ENCODE measurements at regions not wholly inside any gene's neighbourhood (a gene's known extent, or its start where the extent isn't known, plus 50 kb on each side); places are given as distances from the start of the nearest gene placed in this dataset.

- Mint-ChIP-seq H3K4me1 (no peaks in the 10 kb centered on the region), H3K4me3 (no peak overlapping the region), H3K9me3 (peaks cover 2 to 7% (median 4%) of the 10 kb centered on the region in 7 donors), H3K27me3 (ENCODE audit: low read depth in 3 of 3) (peaks cover 2 to 4% (median 3%) of the 10 kb centered on the region in 3 donors), H3K36me3 (no peaks in the 10 kb centered on the region), H3K27ac (no peak overlapping the region)
- Histone ChIP-seq H3K4me2 (replicated peaks; ENCODE audit: extremely low read depth, low read length, poor library complexity, severe bottlenecking) (no peak overlapping the region), H3K36me3 (replicated peaks in 1 of 2; ENCODE audit: control insufficient read depth in 1 of 2, insufficient read depth in 2 of 2, low read length in 2 of 2) (no peaks in the 10 kb centered on the region), H3K9me3 (replicated peaks in 1 of 2; ENCODE audit: control insufficient read depth in 1 of 2, insufficient read depth in 1 of 2, low read length in 2 of 2) (no peaks in the 10 kb centered on the region), H3K27ac (ENCODE audit: low read depth in 1 of 2, low read length in 2 of 2) (no peak overlapping the region), H2AFZ (ENCODE audit: insufficient read depth, low read depth, low read length, poor library complexity, severe bottlenecking) (no peak overlapping the region), H3K27me3 (ENCODE audit: control insufficient read depth in 2 of 2, insufficient read depth in 2 of 2, low read length in 2 of 2) (no peaks in the 10 kb centered on the region), H3K9ac (ENCODE audit: insufficient read depth, low read length, poor library complexity, severe bottlenecking) (no peak overlapping the region), H4K20me1 (ENCODE audit: insufficient read depth, low read length) (no peaks in the 10 kb centered on the region), H3K4me3 (replicated peaks in 1 of 3; ENCODE audit: low read depth in 2 of 3, low read length in 3 of 3) (no peak overlapping the region), H3K79me2 (ENCODE audit: insufficient read depth, low read length) (no peaks in the 10 kb centered on the region), H3K4me1 (ENCODE audit: control insufficient read depth in 1 of 2, insufficient read depth in 2 of 2, low read length in 2 of 2) (no peaks in the 10 kb centered on the region)
- intact Hi-C loops (cut with micrococcal nuclease) = no loop called here
- no peak for TF ChIP-seq CTCF (IDR thresholded peaks at IDR 0.05)
- no peak for DNase-seq
- WGBS (ENCODE audit: insufficient coverage) = 100% methylated on average over 1 of the region's 6 CpGs
Observed at GRCh38 chr1:209086486-209087192, 496.9 kb upstream of the CAMK1G start.

GRCh38 chr1:209094384-209094783, 489.1 kb upstream of the CAMK1G start:
- H3K4me3 Mint-ChIP-seq = no peak overlapping the region
- no peak overlapping the region for H3K27ac Mint-ChIP-seq
- Histone ChIP-seq H2AFZ (ENCODE audit: insufficient read depth, low read depth, low read length, poor library complexity, severe bottlenecking) (no peak overlapping the region), H4K20me1 (ENCODE audit: insufficient read depth, low read length) (no peaks in the 10 kb centered on the region), H3K4me1 (ENCODE audit: control insufficient read depth in 1 of 2, insufficient read depth in 2 of 2, low read length in 2 of 2) (no peaks in the 10 kb centered on the region), H3K4me2 (replicated peaks; ENCODE audit: extremely low read depth, low read length, poor library complexity, severe bottlenecking) (no peak overlapping the region), H3K79me2 (ENCODE audit: insufficient read depth, low read length) (no peaks in the 10 kb centered on the region), H3K36me3 (replicated peaks in 1 of 2; ENCODE audit: control insufficient read depth in 1 of 2, insufficient read depth in 2 of 2, low read length in 2 of 2) (no peaks in the 10 kb centered on the region), H3K27ac (ENCODE audit: low read depth in 1 of 2, low read length in 2 of 2) (no peak overlapping the region), H3K9ac (ENCODE audit: insufficient read depth, low read length, poor library complexity, severe bottlenecking) (no peak overlapping the region), H3K27me3 (ENCODE audit: control insufficient read depth in 2 of 2, insufficient read depth in 2 of 2, low read length in 2 of 2) (no peaks in the 10 kb centered on the region), H3K4me3 (replicated peaks in 1 of 3; ENCODE audit: low read depth in 2 of 3, low read length in 3 of 3) (no peak overlapping the region), H3K9me3 (replicated peaks in 1 of 2; ENCODE audit: control insufficient read depth in 1 of 2, insufficient read depth in 1 of 2, low read length in 2 of 2) (no peaks in the 10 kb centered on the region)
- intact Hi-C loops (cut with micrococcal nuclease) = no loop called here
- H3K36me3 Mint-ChIP-seq = no peaks in the 10 kb centered on the region
- DNase-seq = no peak
- peaks cover 0 to 4% (median 1%) of the 10 kb centered on the region in 7 donors for H3K9me3 Mint-ChIP-seq
- no peaks in the 10 kb centered on the region for H3K4me1 Mint-ChIP-seq
- TF ChIP-seq CTCF (IDR thresholded peaks at IDR 0.05) = no peak
- peaks cover 0 to 3% (median 2%) of the 10 kb centered on the region in 3 donors for H3K27me3 Mint-ChIP-seq (ENCODE audit: low read depth in 3 of 3)
